Nephron progenitor cell (in vitro differentiated cells): ENCODE measurements at regions not wholly inside any gene's neighbourhood (a gene's known extent, or its start where the extent isn't known, plus 50 kb on each side); places are given as distances from the start of the nearest gene placed in this dataset.
"Not testable (repeated sequence)": the region's sequence is repeated elsewhere in the genome, so short reads cannot be mapped to it uniquely, and the experiment has no call there.

Experiments used
- DNase-seq: peaks from one replicate; pipeline ENCODE4 v3.0.0; 2021
- H3K27ac Mint-ChIP-seq: 2 replicates; pipeline ENCODE4 v1.8.0; 2021; ENCODE audit warnings: mild to moderate bottlenecking, moderate library complexity, mixed read lengths
- H3K27me3 Mint-ChIP-seq: 2 replicates; pipeline ENCODE4 v1.8.0; 2021; ENCODE audit warnings: mild to moderate bottlenecking, low read depth, mixed read lengths; ENCODE audit not compliant: poor library complexity
- H3K36me3 Mint-ChIP-seq: 2 replicates; pipeline ENCODE4 v1.8.0; 2021; ENCODE audit warnings: low read depth, mixed read lengths
- H3K4me1 Mint-ChIP-seq: 2 replicates; pipeline ENCODE4 v1.8.0; 2021; ENCODE audit warnings: mixed read lengths
- H3K4me3 Mint-ChIP-seq: 2 replicates; pipeline ENCODE4 v1.8.0; 2021; ENCODE audit warnings: mild to moderate bottlenecking, moderate library complexity, mixed read lengths
- H3K9me3 Mint-ChIP-seq: 2 replicates; pipeline ENCODE4 v1.8.0; 2021; ENCODE audit warnings: mild to moderate bottlenecking, moderate library complexity, mixed read lengths
- CTCF ChIP-seq: fragments of 200-600 bp; sonication (generic); IDR thresholded peaks from 2 replicates; pipeline ENCODE4 v1.5.0; 2021; ENCODE audit warnings: antibody characterized with exemption

- Mint-ChIP-seq H3K36me3 (no peaks in the 10 kb centered on the region), H3K4me1 (no peaks in the 10 kb centered on the region), H3K4me3 (no peak overlapping the region), H3K9me3 (no peaks in the 10 kb centered on the region), H3K27me3 (no peaks in the 10 kb centered on the region), H3K27ac (no peak overlapping the region)
- DNase-seq: no peak
- no peak for TF ChIP-seq CTCF
These were observed 961.3 kb upstream of the CNTN5 start for GRCh38 chr11:98059488-98059887.

GRCh38 chr11:98060759-98061158 lies 960.0 kb upstream of the CNTN5 start:
- no peaks in the 10 kb centered on the region for H3K36me3 Mint-ChIP-seq
- H3K4me3 Mint-ChIP-seq: no peak overlapping the region
- H3K9me3 Mint-ChIP-seq: no peaks in the 10 kb centered on the region
- H3K27ac Mint-ChIP-seq: no peak overlapping the region
- no peaks in the 10 kb centered on the region for H3K4me1 Mint-ChIP-seq
- TF ChIP-seq CTCF: no peak
- peaks cover 5% of the 10 kb centered on the region for H3K27me3 Mint-ChIP-seq
- DNase-seq: no peak

- Mint-ChIP-seq H3K4me1 (no peaks in the 10 kb centered on the region), H3K9me3 (no peaks in the 10 kb centered on the region), H3K36me3 (no peaks in the 10 kb centered on the region), H3K27ac (no peak overlapping the region), H3K4me3 (no peak overlapping the region), H3K27me3 (peaks cover 5% of the 10 kb centered on the region)
- no peak for TF ChIP-seq CTCF
- no peak for DNase-seq
These were observed 958.9 kb upstream of the CNTN5 start for GRCh38 chr11:98061858-98062257.

- H3K4me1 Mint-ChIP-seq: no peaks in the 10 kb centered on the region
- H3K9me3 Mint-ChIP-seq: no peaks in the 10 kb centered on the region
- no peaks in the 10 kb centered on the region for H3K36me3 Mint-ChIP-seq
- H3K27me3 Mint-ChIP-seq: peaks cover 5% of the 10 kb centered on the region
- no peak overlapping the region for H3K27ac Mint-ChIP-seq
- no peak for DNase-seq
- TF ChIP-seq CTCF: no peak
- H3K4me3 Mint-ChIP-seq: no peak overlapping the region
These were observed 958.0 kb upstream of the CNTN5 start for GRCh38 chr11:98062714-98063113.

GRCh38 chr11:98068251-98068650 lies 952.5 kb upstream of the CNTN5 start:
- no peak for DNase-seq
- TF ChIP-seq CTCF: no peak
- Mint-ChIP-seq H3K9me3 (no peaks in the 10 kb centered on the region), H3K36me3 (no peaks in the 10 kb centered on the region), H3K27ac (no peak overlapping the region), H3K27me3 (peaks cover 5% of the 10 kb centered on the region), H3K4me1 (no peaks in the 10 kb centered on the region), H3K4me3 (no peak overlapping the region)

GRCh38 chr11:98069147-98069546 lies 951.6 kb upstream of the CNTN5 start:
- H3K36me3 Mint-ChIP-seq, H3K27ac Mint-ChIP-seq, H3K9me3 Mint-ChIP-seq, DNase-seq, H3K4me3 Mint-ChIP-seq, H3K27me3 Mint-ChIP-seq, H3K4me1 Mint-ChIP-seq: not testable (repeated sequence)
